ENCODE measurements at regions not wholly inside any gene's neighbourhood (a gene's known extent, or its start where the extent isn't known, plus 50 kb on each side); places are given as distances from the start of the nearest gene placed in this dataset.
A peak's percentile ranks its signal among the peaks of the same experiment; 100 is the strongest.

DNA sequence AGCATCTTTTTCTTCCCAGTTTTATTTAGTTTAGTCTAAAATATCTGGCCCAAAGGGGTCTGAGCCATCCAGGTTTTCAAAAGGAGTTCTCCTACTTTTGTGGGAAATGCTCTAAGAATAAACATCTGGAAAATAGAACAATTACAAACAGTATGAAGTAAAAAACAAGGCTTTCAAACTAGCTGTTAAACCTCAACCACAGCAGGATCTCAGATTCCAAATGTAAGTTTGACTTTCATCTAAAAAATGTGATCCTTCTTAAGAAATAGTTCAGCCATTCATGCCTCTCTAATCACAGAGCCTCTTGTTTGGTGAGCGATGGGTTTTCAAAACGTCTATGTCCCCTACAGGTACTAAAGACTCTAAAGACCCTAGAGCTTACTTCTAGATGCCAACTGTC lies 413.5 kb downstream of the DUSP10 start:
- WGBS, 2 donors: 61 to 66% methylated on average over 2 of the region's 2 CpGs
- Histone ChIP-seq H3K4me1 (no peaks in the 10 kb centered on the region), H3K27me3 (no peaks in the 10 kb centered on the region), H3K9me3 (no peaks in the 10 kb centered on the region), H3K27ac (no peak overlapping the region), H3K36me3 (no peaks in the 10 kb centered on the region), H3K4me3 (no peak overlapping the region)
- no peak for ATAC-seq
- TF ChIP-seq, protein P1, sequence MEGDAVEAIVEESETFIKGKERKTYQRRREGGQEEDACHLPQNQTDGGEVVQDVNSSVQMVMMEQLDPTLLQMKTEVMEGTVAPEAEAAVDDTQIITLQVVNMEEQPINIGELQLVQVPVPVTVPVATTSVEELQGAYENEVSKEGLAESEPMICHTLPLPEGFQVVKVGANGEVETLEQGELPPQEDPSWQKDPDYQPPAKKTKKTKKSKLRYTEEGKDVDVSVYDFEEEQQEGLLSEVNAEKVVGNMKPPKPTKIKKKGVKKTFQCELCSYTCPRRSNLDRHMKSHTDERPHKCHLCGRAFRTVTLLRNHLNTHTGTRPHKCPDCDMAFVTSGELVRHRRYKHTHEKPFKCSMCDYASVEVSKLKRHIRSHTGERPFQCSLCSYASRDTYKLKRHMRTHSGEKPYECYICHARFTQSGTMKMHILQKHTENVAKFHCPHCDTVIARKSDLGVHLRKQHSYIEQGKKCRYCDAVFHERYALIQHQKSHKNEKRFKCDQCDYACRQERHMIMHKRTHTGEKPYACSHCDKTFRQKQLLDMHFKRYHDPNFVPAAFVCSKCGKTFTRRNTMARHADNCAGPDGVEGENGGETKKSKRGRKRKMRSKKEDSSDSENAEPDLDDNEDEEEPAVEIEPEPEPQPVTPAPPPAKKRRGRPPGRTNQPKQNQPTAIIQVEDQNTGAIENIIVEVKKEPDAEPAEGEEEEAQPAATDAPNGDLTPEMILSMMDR (IDR thresholded peaks at IDR 0.05): no peak
- intact Hi-C loops (cut with DNase I): no loop called here
- FAIRE-seq: no peak
- DNase-seq: no peak

DNA sequence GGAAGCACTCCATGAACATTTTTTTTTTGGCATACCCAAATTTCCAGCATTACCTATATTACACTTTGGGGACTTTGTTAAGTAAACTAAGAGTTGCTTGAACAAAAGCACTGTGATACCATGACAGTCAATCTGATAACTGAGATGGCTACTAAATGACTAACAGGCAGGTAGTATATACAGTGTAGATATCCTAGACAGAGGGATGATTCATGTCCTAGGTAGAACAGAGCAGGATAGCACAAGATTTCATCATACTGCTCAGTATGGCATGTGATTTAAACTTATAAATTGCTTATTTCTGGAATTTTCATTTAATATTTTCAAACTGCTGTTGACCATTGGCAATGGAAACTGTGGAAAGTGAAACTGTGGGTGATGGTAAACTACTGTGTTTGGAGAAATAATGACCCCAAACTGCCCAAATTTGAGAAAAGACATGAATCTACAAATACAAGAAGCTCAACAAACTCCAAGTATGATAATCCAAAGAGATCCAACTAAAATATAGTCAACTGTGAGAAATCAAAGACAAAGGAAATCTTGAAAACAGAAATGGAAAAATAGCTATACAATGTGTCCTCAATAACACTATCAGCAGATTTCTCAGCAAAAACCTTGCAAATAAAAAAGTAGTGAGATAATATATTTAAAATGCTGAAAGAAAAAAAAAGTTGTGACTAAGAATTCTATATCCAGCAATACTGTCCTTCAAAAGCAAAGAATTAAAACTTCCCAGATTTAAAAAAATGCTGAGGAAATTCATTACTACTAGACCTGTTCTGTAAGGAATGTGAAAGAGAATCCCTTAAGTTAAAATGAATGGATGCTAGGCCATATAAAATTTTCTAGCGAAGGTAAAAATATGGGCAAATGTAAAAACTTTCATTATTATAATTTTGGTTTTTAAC lies 410.4 kb downstream of the DUSP10 start:
- TF ChIP-seq, protein P1 (IDR thresholded peaks at IDR 0.05): no peak
- FAIRE-seq: peak; percentile 20
- WGBS, 2 donors: 80 to 88% methylated on average over 1 of the region's 1 CpG
- ATAC-seq: no peak
- Histone ChIP-seq H3K4me3 (no peak overlapping the region), H3K27ac (no peak overlapping the region), H3K9me3 (no peaks in the 10 kb centered on the region), H3K4me1 (no peaks in the 10 kb centered on the region), H3K27me3 (no peaks in the 10 kb centered on the region), H3K36me3 (no peaks in the 10 kb centered on the region)
- no peak for DNase-seq
- intact Hi-C loops (cut with DNase I): no loop called here

DNA sequence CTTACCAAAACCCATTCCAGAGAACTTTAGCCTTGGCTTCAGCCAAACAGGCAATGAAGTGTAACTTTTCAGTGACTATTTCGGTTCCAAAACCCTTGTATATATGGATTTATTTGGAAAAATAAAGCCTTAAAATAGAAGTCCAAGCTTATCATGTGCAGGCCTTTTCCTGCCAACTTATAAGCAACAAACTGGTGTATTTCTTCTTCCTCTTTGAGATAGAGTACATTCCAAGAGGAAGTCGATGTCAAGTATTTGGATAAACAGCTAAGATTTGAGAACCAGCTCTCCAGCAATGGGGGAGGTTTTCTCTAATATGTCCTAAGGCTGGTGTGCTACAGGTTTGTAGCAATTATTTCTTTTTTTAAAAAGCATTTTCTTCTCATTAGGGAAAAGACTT lies 407.8 kb downstream of the DUSP10 start:
- FAIRE-seq (no peak), ATAC-seq (peak in 1 of 4 donors; percentile 39), DNase-seq (no peak)
- H3K27ac ChIP-seq: no peak overlapping the region
- TF ChIP-seq, protein P1 (IDR thresholded peaks at IDR 0.05): no peak
- no peak overlapping the region for H3K4me3 ChIP-seq
- WGBS, 2 donors: 15 to 41% methylated on average over 2 of the region's 2 CpGs
- H3K36me3 ChIP-seq: no peaks in the 10 kb centered on the region
- H3K9me3 ChIP-seq: no peaks in the 10 kb centered on the region
- H3K4me1 ChIP-seq: no peaks in the 10 kb centered on the region
- H3K27me3 ChIP-seq: no peaks in the 10 kb centered on the region
- intact Hi-C loops (cut with DNase I): no loop called here

DNA sequence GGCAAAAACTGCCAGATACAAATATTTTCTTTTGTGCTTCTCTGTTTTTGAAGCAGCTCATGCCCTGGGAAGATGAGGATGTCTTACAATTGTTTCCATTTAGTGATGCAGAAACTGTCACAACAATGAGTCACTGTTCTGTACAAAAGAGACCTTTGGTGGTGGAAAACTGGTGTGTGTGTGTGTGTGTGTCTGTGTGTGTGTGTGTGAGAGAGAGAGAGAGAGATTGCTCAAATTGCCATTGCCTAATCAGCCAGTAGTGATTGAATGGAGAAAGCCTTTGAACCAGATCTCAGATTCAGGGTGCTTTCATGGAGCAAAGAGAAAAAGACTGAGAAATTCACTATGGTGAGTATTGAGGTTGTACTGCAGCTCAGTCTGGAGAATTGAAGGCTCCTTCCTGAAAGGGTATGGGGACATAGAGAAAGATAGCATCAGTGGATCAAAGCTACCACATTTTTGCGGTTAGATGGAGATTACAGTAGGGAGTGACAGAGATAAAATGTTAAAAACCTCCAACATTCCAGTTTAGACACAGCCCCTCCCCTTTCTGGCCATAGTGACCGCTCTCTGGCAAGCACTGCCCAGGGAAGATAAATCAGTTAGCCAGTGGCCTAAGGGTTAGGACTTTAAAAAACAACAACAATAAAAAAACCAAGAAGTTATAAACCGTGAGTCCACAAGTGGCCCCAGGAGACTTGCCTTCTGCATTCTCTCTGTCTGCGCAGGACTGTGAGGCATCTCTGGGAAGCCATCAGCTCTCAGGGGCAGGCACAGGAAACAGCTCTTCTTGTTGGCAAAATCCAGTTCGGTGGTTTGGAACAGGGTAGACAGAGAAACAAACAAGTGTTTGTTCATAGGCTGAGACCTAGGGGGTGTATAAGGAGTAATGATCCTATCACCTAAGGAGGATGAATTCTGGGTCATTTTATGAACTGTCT lies 406.5 kb downstream of the DUSP10 start:
- intact Hi-C loops (cut with DNase I): no loop called here
- ATAC-seq (peak in 3 of 4 donors; percentile 58 to 75 (median 63)), FAIRE-seq (no peak), DNase-seq (peak in 2 of 6 donors; percentile 7 to 16)
- Histone ChIP-seq H3K27me3 (no peaks in the 10 kb centered on the region), H3K4me3 (no peak overlapping the region), H3K4me1 (no peaks in the 10 kb centered on the region), H3K9me3 (no peaks in the 10 kb centered on the region), H3K27ac (peak overlapping the region in 1 of 4 donors; percentile 10), H3K36me3 (no peaks in the 10 kb centered on the region)
- TF ChIP-seq, protein P1 (IDR thresholded peaks at IDR 0.05): no peak
- WGBS, 2 donors: 32 to 52% methylated on average over 5 of the region's 5 CpGs
